Uterus (tissue), 3 donors: ENCODE measurements at regions not wholly inside any gene's neighbourhood (a gene's known extent, or its start where the extent isn't known, plus 50 kb on each side); places are given as distances from the start of the nearest gene placed in this dataset.
"Not testable (repeated sequence)": the region's sequence is repeated elsewhere in the genome, so short reads cannot be mapped to it uniquely, and the experiment has no call there.

Source experiments
- DNase-seq, 2 donors: peaks; one replicate each; pipeline ENCODE4 v3.0.0-alpha.2; 2019 to 2020
- H3K27ac ChIP-seq, 2 donors: fragments of 200-600 bp; sonication (generic); 1 replicate in 1 of 2; 2 replicates in 1 of 2; pipeline ENCODE4 v1.5.1; 2016 to 2018
- H3K27me3 ChIP-seq, 2 donors: fragments of 200-600 bp; sonication (generic); one replicate each; pipeline ENCODE4 v1.5.1; 2018 to 2019; ENCODE audit warnings: control low read depth in 1 of 2
- H3K36me3 ChIP-seq, 2 donors: fragments of 200-600 bp; sonication (generic); one replicate each; pipeline ENCODE4 v1.5.1; 2019; ENCODE audit warnings: control low read depth in 1 of 2
- H3K4me1 ChIP-seq, 2 donors: fragments of 200-600 bp; sonication (generic); one replicate each; pipeline ENCODE4 v1.5.1; 2018 to 2019; ENCODE audit warnings: control low read depth in 1 of 2
- H3K4me3 ChIP-seq, 2 donors: fragments of 200-600 bp; sonication (generic); 1 replicate in 1 of 2; 2 replicates in 1 of 2; pipeline ENCODE4 v1.5.1; 2018 to 2019; ENCODE audit warnings: mild to moderate bottlenecking in 1 of 2
- H3K9me3 ChIP-seq, 2 donors: fragments of 200-600 bp; sonication (generic); one replicate each; pipeline ENCODE4 v1.5.1; 2019; ENCODE audit warnings: control low read depth in 1 of 2
- POLR2A ChIP-seq, 2 donors: fragments of 450-650 bp; IDR thresholded peaks; one replicate each; pipeline ENCODE4 v1.6.1; 2016; ENCODE audit warnings: antibody characterized with exemption in 2 of 2, mild to moderate bottlenecking in 1 of 2, moderate library complexity in 1 of 2
- intact Hi-C: fragments of 100-400 bp; cut with DNase I; formaldehyde crosslinking; loops from one replicate; pipeline ENCODE4 v1.15.1; 2023; ENCODE audit warnings: low total_unique reads
- TF ChIP-seq, protein P1 (sequence below), 4 experiments: fragments of 200-600 bp in 2 of 4; fragments of 450-650 bp in 2 of 4; sonication (generic) in 2 of 4; IDR thresholded peaks; one replicate each; pipeline ENCODE4 v1.5.1; 2016 to 2019; ENCODE audit warnings: antibody characterized with exemption in 4 of 4, mild to moderate bottlenecking in 2 of 4, moderate library complexity in 1 of 4
- donor health status: DM: yes; HTN: yes; CAD: no.

- Histone ChIP-seq H3K27ac (no peak overlapping the region), H3K4me1 (no peaks in the 10 kb centered on the region), H3K36me3 (no peaks in the 10 kb centered on the region), H3K27me3 (no peaks in the 10 kb centered on the region), H3K9me3 (no peaks in the 10 kb centered on the region), H3K4me3 (no peak overlapping the region)
- TF ChIP-seq, protein P1, sequence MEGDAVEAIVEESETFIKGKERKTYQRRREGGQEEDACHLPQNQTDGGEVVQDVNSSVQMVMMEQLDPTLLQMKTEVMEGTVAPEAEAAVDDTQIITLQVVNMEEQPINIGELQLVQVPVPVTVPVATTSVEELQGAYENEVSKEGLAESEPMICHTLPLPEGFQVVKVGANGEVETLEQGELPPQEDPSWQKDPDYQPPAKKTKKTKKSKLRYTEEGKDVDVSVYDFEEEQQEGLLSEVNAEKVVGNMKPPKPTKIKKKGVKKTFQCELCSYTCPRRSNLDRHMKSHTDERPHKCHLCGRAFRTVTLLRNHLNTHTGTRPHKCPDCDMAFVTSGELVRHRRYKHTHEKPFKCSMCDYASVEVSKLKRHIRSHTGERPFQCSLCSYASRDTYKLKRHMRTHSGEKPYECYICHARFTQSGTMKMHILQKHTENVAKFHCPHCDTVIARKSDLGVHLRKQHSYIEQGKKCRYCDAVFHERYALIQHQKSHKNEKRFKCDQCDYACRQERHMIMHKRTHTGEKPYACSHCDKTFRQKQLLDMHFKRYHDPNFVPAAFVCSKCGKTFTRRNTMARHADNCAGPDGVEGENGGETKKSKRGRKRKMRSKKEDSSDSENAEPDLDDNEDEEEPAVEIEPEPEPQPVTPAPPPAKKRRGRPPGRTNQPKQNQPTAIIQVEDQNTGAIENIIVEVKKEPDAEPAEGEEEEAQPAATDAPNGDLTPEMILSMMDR (IDR thresholded peaks at IDR 0.05): no peak
- TF ChIP-seq POLR2A (IDR thresholded peaks at IDR 0.05): no peak
- DNase-seq: no peak
- intact Hi-C loops: no loop called here
Measured at GRCh38 chr3:157914882-157915281, 191.3 kb downstream of the SHOX2 start.

DNA sequence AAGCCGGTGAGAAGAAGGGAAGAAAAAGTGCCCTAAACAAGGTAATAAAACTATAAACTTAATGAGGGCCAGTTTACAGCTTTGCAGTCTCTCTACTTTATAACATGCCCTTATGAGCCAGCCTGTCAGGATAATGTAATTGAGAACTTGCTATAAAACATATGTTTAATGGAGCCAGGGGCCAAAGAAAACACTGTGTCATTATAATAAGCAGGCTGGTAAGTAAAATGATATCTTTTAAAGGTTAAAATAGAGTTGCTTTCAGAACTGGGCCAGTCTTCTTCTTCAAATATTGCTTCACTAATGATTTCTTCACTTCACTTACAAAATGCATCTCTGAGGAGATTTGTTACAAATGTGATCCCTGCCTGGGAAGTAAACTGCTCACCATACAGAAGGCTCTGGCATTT, 192.5 kb downstream of the SHOX2 start:
- Histone ChIP-seq H3K4me1 (no peaks in the 10 kb centered on the region), H3K27ac (no peak overlapping the region), H3K36me3 (no peaks in the 10 kb centered on the region), H3K9me3 (no peaks in the 10 kb centered on the region), H3K4me3 (no peak overlapping the region), H3K27me3 (no peaks in the 10 kb centered on the region)
- TF ChIP-seq POLR2A (IDR thresholded peaks at IDR 0.05): no peak
- TF ChIP-seq, protein P1 (IDR thresholded peaks at IDR 0.05): no peak
- intact Hi-C loops: no loop called here
- no peak for DNase-seq

- no peak for TF ChIP-seq POLR2A (IDR thresholded peaks at IDR 0.05)
- TF ChIP-seq, protein P1 (IDR thresholded peaks at IDR 0.05): no peak
- DNase-seq: no peak
- Histone ChIP-seq H3K27me3 (no peaks in the 10 kb centered on the region), H3K4me3 (no peak overlapping the region), H3K36me3 (no peaks in the 10 kb centered on the region), H3K27ac (no peak overlapping the region), H3K9me3 (no peaks in the 10 kb centered on the region), H3K4me1 (no peaks in the 10 kb centered on the region)
- intact Hi-C loops: no loop called here
Measured at GRCh38 chr3:157912514-157913451, 193.4 kb downstream of the SHOX2 start.

DNA sequence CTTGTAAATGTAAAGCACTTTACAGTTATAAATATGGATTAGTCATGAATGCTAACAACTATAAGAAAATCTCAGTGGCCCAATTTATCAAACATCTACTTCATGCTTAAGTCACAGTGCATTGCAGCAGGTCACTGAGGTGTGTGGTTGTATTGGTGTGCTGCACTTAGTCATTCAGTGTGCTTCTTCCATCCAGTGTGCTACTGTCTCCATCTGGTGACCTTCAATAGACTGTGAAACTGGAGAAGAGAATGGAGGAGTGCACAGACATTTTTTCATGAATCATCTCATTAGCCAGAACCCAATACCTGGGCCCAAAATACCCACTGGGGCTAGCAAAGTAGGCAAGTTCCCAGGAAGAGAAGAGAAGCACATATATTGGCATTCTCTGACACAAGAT, 199.6 kb downstream of the SHOX2 start:
- TF ChIP-seq, protein P1 (IDR thresholded peaks at IDR 0.05): no peak
- H3K27ac ChIP-seq: no peak overlapping the region
- H3K4me3 ChIP-seq: no peak overlapping the region
- H3K9me3 ChIP-seq: peaks cover 0 to 4% of the 10 kb centered on the region in 2 donors
- no peaks in the 10 kb centered on the region for H3K4me1 ChIP-seq
- DNase-seq: no peak
- no peaks in the 10 kb centered on the region for H3K36me3 ChIP-seq
- intact Hi-C loops: no loop called here
- H3K27me3 ChIP-seq: no peaks in the 10 kb centered on the region

- TF ChIP-seq, protein P1 (IDR thresholded peaks at IDR 0.05): no peak
- TF ChIP-seq POLR2A (IDR thresholded peaks at IDR 0.05): no peak
- intact Hi-C loops: no loop called here
Measured at GRCh38 chr3:157905885-157906284, 200.3 kb downstream of the SHOX2 start.

GRCh38 chr3:157902680-157903079, 203.5 kb downstream of the SHOX2 start:
- H3K27ac ChIP-seq, DNase-seq, H3K4me1 ChIP-seq, H3K27me3 ChIP-seq, H3K9me3 ChIP-seq, H3K4me3 ChIP-seq, intact Hi-C loops, H3K36me3 ChIP-seq: not testable (repeated sequence)

More at GRCh38 chr3:157905885-157906284, 200.3 kb downstream of the SHOX2 start:
- no peak overlapping the region for H3K27ac ChIP-seq
- H3K9me3 ChIP-seq: peaks cover 0 to 4% of the 10 kb centered on the region in 2 donors
- H3K4me3 ChIP-seq: no peak overlapping the region
- no peaks in the 10 kb centered on the region for H3K4me1 ChIP-seq
- no peak for DNase-seq
- H3K36me3 ChIP-seq: no peaks in the 10 kb centered on the region
- H3K27me3 ChIP-seq: no peaks in the 10 kb centered on the region
